Keratinocyte (primary cell): ENCODE measurements at regions not wholly inside any gene's neighbourhood (a gene's known extent, or its start where the extent isn't known, plus 50 kb on each side); places are given as distances from the start of the nearest gene placed in this dataset.

Experiments
- DNase-seq: peaks from one replicate; pipeline ENCODE4 v3.0.0-alpha.2; 2011; ENCODE audit warnings: low read depth, missing footprints, low spot score
- FAIRE-seq: peaks from 2 replicates; lab custom pipeline; 2011; peaks lifted over from hg19 to GRCh38; lab: Jason Lieb, UNC
- H2AFZ ChIP-seq: 2 replicates; pipeline ENCODE4 v1.6.0; 2012; ENCODE audit warnings: low read length, control low read depth, inconsistent platforms; ENCODE audit not compliant: control insufficient read depth
- H3K27ac ChIP-seq: 2 replicates; pipeline ENCODE4 v1.5.1; 2011; ENCODE audit warnings: low read length; ENCODE audit not compliant: control insufficient read depth, insufficient read depth
- H3K27me3 ChIP-seq: 3 replicates; pipeline ENCODE4 v1.6.0; 2011; ENCODE audit warnings: low read length; ENCODE audit not compliant: control insufficient read depth, insufficient read depth; ENCODE audit errors: extremely low read depth
- H3K36me3 ChIP-seq, 2 experiments: 2 replicates in 1 of 2; 3 replicates in 1 of 2; pipeline ENCODE4 v1.5.1; 2011; ENCODE audit warnings: low read length in 2 of 2, mild to moderate bottlenecking in 1 of 2; ENCODE audit not compliant: control insufficient read depth in 2 of 2, insufficient read depth in 2 of 2; ENCODE audit errors: extremely low read depth in 1 of 2
- H3K4me1 ChIP-seq: 3 replicates; pipeline ENCODE4 v1.5.1; 2011; ENCODE audit warnings: low read length; ENCODE audit not compliant: control insufficient read depth, insufficient read depth; ENCODE audit errors: extremely low read depth
- H3K4me2 ChIP-seq: 3 replicates; pipeline ENCODE4 v1.6.0; 2011; ENCODE audit warnings: low read depth, low read length; ENCODE audit not compliant: control insufficient read depth, insufficient read depth; ENCODE audit errors: extremely low read depth
- H3K4me3 ChIP-seq, 3 experiments: fragments of 200-600 bp in 1 of 3; sonication (generic) in 1 of 3; 2 replicates in 2 of 3; 3 replicates in 1 of 3; pipeline ENCODE4 v1.5.1; 2011 to 2016; ENCODE audit warnings: low read length in 3 of 3, mild to moderate bottlenecking in 3 of 3, control low read depth in 2 of 3, inconsistent platforms in 1 of 3, low read depth in 1 of 3, mixed read lengths in 1 of 3, mixed run types in 1 of 3, moderate library complexity in 1 of 3; ENCODE audit not compliant: control insufficient read depth in 2 of 3, insufficient read depth in 2 of 3; ENCODE audit errors: extremely low read depth in 1 of 3
- H3K79me2 ChIP-seq: 2 replicates; pipeline ENCODE4 v1.6.0; 2012; ENCODE audit warnings: low read length; ENCODE audit not compliant: control insufficient read depth, insufficient read depth
- H3K9ac ChIP-seq: 3 replicates; pipeline ENCODE4 v1.6.0; 2011; ENCODE audit warnings: low read length; ENCODE audit not compliant: control insufficient read depth, insufficient read depth; ENCODE audit errors: extremely low read depth
- H3K9me1 ChIP-seq: 3 replicates; pipeline ENCODE4 v1.6.0; 2011; ENCODE audit warnings: low read length; ENCODE audit not compliant: control insufficient read depth, insufficient read depth; ENCODE audit errors: extremely low read depth
- H3K9me3 ChIP-seq: 2 replicates; pipeline ENCODE4 v1.5.1; 2012; ENCODE audit warnings: low read depth, low read length; ENCODE audit not compliant: control insufficient read depth
- H4K20me1 ChIP-seq: 3 replicates; pipeline ENCODE4 v1.6.0; 2011; ENCODE audit warnings: low read length; ENCODE audit not compliant: control insufficient read depth, insufficient read depth; ENCODE audit errors: extremely low read depth
- CTCF ChIP-seq, 3 experiments: IDR thresholded peaks in 1 of 3; conservative IDR thresholded peaks in 1 of 3; optimal IDR thresholded peaks in 1 of 3; 2 replicates in 2 of 3; 3 replicates in 1 of 3; pipeline versions ENCODE3 to v1.5.1; 2011; ENCODE audit warnings: low read length in 3 of 3, mild to moderate bottlenecking in 3 of 3, moderate library complexity in 2 of 3, control low read depth in 1 of 3, inconsistent platforms in 1 of 3; ENCODE audit not compliant: insufficient read depth in 2 of 3; ENCODE audit errors: extremely low read depth in 1 of 3
- EZH2 ChIP-seq: IDR thresholded peaks from one replicate; pipeline ENCODE4 v1.6.1; 2012; ENCODE audit warnings: inconsistent platforms, mild to moderate bottlenecking, low read length, moderate library complexity
- dilution Hi-C: fragments of 300-500 bp; cut with MboI; formaldehyde crosslinking; loops from one replicate; pipeline ENCODE4 v1.7.0; 2020; ENCODE audit warnings: low sequenced_read_pairs; ENCODE audit not compliant: extremely low pct_ligation_motif_present

DNA sequence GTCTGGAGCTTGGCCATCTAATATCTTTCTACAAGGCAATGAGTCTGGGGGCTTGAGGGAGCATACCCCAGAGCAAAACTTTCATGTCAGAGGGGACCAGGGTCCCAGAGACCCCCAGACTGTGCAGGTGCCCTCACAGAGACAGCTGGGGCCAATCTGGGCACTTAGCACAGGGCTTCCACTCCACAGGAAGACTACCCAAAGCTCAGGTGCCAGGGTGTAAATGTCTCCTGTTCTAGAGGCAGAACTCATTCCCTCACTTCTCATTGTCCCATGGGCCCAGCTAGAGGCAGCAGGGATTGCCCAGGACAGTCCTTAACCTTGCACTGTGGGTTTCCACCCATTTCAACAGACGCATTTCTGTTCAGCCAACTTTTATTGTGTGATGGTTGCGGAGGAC lies 246.9 kb downstream of the ACTR3B start:
- Histone ChIP-seq H3K79me2 (no peaks in the 10 kb centered on the region), H3K9ac (no peak overlapping the region), H4K20me1 (no peaks in the 10 kb centered on the region), H3K4me2 (no peak overlapping the region), H3K27ac (no peak overlapping the region), H3K9me1 (no peaks in the 10 kb centered on the region), H3K9me3 (peaks cover 6% of the 10 kb centered on the region), H2AFZ (no peak overlapping the region), H3K36me3 (no peaks in the 10 kb centered on the region), H3K27me3 (no peaks in the 10 kb centered on the region), H3K4me1 (no peaks in the 10 kb centered on the region), H3K4me3 (no peak overlapping the region)
- no peak for DNase-seq
- no peak for FAIRE-seq
- no peak for TF ChIP-seq CTCF (optimal IDR thresholded peaks at IDR 0.05 in 1 of 3, IDR thresholded peaks at IDR 0.05 in 1 of 3, conservative IDR thresholded peaks at IDR 0.05 in 1 of 3; ENCODE audit: extremely low read depth in 1 of 3, insufficient read depth in 2 of 3, low read length in 3 of 3)
- no peak for TF ChIP-seq EZH2
- dilution Hi-C loops, result no loop called here

- no peak overlapping the region for H3K4me3 ChIP-seq
- H3K27me3 ChIP-seq, result no peaks in the 10 kb centered on the region
- H4K20me1 ChIP-seq, result no peaks in the 10 kb centered on the region
- DNase-seq (no peak), FAIRE-seq (no peak)
- no peak overlapping the region for H3K27ac ChIP-seq
- dilution Hi-C loops, result no loop called here
- H3K36me3 ChIP-seq, result no peaks in the 10 kb centered on the region
- peaks cover 6% of the 10 kb centered on the region for H3K9me3 ChIP-seq
- no peaks in the 10 kb centered on the region for H3K79me2 ChIP-seq
- no peaks in the 10 kb centered on the region for H3K9me1 ChIP-seq
- H3K4me2 ChIP-seq, result no peak overlapping the region
- no peak for TF ChIP-seq EZH2
- no peak for TF ChIP-seq CTCF (optimal IDR thresholded peaks at IDR 0.05 in 1 of 3, IDR thresholded peaks at IDR 0.05 in 1 of 3, conservative IDR thresholded peaks at IDR 0.05 in 1 of 3; ENCODE audit: extremely low read depth in 1 of 3, insufficient read depth in 2 of 3, low read length in 3 of 3)
- no peak overlapping the region for H3K9ac ChIP-seq
- H2AFZ ChIP-seq, result no peak overlapping the region
- no peaks in the 10 kb centered on the region for H3K4me1 ChIP-seq
Observed at GRCh38 chr7:153006911-153007310, 247.4 kb downstream of the ACTR3B start.
